ENCODE measurements at regions not wholly inside any gene's neighbourhood (a gene's known extent, or its start where the extent isn't known, plus 50 kb on each side); places are given as distances from the start of the nearest gene placed in this dataset.

DNA sequence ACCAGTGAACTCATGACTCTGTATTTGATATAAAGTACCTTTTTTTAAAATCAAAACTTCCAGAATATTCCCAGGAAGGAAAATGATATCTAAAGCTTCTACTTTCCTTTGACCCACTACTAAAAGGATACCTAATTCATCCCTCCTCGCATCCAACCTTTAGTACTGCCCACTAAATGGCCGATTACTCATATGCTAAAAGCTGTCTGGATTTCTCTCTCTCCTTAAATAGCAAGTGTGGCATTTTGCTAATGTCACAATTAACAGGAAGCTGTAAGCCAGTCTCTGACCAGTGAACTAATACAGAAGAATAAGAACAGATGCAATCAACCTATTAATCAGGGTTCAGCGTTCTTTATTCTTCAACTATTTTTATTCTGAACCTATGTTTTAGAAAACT is 59.0 kb downstream of the DNAJB9 start:
- TF ChIP-seq, protein P1, sequence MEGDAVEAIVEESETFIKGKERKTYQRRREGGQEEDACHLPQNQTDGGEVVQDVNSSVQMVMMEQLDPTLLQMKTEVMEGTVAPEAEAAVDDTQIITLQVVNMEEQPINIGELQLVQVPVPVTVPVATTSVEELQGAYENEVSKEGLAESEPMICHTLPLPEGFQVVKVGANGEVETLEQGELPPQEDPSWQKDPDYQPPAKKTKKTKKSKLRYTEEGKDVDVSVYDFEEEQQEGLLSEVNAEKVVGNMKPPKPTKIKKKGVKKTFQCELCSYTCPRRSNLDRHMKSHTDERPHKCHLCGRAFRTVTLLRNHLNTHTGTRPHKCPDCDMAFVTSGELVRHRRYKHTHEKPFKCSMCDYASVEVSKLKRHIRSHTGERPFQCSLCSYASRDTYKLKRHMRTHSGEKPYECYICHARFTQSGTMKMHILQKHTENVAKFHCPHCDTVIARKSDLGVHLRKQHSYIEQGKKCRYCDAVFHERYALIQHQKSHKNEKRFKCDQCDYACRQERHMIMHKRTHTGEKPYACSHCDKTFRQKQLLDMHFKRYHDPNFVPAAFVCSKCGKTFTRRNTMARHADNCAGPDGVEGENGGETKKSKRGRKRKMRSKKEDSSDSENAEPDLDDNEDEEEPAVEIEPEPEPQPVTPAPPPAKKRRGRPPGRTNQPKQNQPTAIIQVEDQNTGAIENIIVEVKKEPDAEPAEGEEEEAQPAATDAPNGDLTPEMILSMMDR (IDR thresholded peaks at IDR 0.05), result no peak
- TF ChIP-seq POLR2AphosphoS5 (IDR thresholded peaks at IDR 0.05), result no peak
